ENCODE measurements at regions not wholly inside any gene's neighbourhood (a gene's known extent, or its start where the extent isn't known, plus 50 kb on each side); places are given as distances from the start of the nearest gene placed in this dataset.

DNA sequence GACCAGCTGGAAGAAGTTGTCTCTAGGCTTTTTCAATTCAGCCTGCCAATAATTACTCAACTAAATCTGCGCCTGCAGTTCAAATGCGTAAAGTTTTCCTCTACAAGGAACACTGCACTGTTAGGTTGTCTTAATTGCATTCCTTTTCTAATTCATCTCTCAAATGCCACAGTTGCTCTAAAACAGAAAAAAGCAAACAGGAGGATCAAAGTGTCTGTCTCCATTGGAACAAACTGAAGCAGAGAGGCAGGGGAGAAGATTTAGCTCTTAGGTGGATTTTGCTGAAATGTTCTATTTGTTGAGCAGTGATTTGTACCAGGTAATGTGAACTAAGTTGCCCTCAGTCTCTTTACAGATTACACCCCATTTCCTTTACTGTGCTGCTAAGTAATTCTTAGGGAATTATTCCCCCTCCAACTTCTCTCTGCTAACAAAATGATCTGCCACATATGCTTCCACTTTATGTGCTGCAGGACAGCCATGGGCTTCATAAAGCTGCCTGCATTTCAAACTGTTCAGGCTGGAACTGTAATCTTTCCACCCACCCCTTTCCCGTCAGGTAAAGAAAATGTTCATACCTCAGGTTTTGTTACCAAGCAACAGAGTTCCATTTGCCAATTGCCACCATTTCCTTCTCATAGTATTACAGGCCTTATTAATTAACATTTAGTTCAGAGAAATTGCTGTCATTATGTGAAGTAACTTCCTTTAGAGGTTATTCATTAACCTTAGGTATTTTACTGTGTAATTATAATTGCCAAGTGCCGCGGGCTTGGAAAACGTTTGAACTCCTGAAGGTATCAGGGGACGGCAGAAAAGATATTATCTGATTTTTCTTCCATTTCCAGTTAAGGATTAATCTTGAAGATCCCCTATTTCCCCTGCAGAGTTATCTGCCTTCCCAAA is 149.3 kb downstream of the SPRY1 start:
- no peak for DNase-seq

DNA sequence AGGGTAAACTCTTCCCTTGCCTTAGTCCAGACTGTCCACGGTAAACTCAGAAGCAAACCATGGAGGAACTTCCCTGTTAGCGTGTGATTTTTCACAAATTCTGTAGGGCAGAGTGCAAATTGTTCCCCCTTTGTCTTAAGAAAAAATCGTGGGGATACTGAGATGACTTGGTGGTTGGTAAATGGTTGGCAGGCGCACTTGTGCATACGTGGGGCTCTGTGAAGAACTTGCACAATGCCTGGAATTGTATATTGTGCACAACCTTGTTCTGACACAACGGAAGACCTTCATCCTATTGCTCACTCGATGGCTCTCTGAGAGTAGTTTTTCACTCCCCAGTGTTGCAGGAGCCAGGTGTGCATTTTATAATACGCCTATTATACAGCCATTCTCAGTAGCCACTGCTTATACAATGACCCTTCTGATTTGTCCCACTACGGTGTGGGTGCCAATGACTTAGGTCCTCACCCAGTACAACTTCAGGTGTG is 150.0 kb downstream of the SPRY1 start:
- no peak for DNase-seq

DNA sequence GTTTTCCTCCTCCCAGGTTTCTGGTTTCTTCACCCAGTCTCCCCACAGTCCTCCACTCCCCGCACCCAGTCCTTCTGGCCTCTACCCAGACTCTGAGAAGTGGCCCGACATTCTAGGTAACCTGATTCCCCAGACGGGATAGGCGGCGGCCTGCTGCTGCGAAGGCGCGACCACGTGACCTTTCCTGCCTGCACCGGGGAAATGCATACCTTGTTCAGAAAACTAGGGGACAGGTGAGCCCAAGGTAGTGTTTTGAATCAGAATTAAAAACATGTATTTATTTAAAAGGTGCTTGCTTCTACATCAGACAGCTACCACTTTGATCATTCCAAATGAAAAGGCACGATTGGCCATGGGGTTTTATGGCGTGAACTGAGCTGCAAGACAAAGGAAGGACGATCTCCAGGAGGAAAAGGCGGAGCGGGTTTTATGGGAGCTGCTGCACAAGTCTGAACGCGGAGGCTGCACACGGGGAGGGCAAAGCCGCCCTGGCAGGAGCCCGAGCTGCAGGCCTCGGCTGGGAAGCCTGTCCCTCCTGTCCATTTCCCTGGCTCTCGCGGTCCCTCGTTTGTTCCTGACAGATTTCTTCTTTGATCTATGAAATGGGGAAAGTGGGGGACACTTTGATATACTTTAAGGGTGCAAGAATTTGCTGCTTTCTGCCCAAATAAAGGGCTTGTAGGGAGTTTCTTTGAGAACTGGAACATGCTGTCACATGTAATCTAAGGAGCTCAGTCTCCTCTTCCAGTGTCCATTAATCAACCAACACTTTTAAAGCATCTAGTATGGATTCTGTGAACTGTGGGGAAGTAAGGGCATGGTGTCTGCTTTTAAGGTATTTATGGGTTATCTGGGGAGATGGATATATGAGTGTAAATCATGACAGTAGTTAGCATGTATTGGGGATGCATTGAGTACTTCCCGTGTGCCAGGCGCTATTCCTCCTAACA is 150.9 kb downstream of the SPRY1 start:
- no peak for DNase-seq

- DNase-seq: no peak
Measured at GRCh38 chr4:123553279-123553678, 156.7 kb downstream of the SPRY1 start.

GRCh38 chr4:123553733-123554637 is 157.4 kb downstream of the SPRY1 start:
- DNase-seq: no peak

DNA sequence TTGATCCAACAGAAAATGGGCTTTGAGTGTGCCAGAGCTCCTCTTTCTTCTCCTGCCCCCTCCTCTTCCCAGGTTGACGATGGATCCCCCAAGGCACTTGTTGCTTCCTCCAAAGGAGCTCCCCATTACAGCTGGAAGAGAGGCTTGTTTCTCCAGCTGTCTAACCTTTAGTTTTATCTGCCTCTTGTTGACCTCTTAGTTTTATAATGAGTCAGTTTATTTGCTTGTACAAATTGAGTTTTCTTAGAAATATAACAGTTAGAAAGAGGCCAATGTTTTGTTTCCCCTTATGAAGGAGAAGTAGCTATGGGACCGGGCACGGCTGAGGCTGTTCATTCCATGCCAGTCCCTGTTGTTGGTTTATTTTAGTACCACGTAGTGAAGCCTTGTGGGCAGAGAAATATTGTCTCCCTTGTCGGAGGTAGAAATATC is 158.2 kb downstream of the SPRY1 start:
- DNase-seq: no peak

- no peak for DNase-seq
Measured at GRCh38 chr4:123555233-123555806, 158.7 kb downstream of the SPRY1 start.

GRCh38 chr4:123555807-123556273 is 159.2 kb downstream of the SPRY1 start:
- DNase-seq: no peak

DNA sequence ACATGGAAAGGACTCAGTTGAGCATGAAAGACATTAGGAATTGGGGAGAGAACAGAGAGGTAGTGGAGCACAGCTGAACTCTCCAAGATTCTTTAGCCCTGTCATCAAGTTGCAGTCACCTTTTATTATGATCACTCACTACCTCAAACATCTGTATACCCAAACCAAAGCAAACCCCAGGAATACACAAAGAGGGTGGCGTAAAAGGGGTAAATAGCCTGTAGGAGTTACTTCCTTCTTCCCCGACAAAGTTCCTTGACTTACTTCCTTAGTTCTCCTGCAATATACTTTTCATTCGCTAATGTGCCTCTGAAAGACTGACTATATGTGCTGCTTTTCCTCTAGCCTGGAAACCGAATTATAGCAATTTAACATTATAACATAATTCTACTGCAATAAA is 159.9 kb downstream of the SPRY1 start:
- DNase-seq: no peak

DNA sequence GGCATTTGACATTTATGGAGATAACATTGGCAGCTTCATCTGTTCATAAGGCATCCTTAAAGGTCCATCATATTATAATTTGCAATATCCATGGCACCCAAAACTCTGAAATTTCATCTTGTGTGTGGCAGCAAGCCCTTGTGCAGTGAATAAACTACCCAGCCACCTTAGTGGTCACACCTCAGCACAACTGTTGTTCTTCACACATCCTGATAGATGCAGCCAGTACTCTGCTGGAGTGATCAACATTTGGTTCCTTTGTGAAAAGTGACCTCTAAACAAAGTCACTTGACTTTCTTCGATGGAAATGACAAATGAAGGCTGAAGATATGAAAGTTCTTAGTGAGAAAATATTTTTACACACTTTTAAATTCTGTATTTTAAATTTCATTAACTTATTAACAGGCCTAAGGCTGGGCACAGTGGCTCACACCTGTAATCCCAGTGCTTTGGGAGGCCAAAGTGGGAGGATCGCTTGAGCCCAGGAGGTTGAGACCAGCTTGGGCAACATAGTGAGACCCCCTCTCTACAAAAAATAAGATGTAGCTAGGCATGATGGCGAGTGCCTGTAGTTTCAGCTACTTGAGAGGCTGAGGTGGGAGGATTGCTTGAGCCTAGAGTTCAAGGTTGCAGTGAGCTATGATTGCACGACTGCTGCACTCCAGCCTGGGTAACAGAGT is 161.4 kb downstream of the SPRY1 start:
- DNase-seq: no peak

DNA sequence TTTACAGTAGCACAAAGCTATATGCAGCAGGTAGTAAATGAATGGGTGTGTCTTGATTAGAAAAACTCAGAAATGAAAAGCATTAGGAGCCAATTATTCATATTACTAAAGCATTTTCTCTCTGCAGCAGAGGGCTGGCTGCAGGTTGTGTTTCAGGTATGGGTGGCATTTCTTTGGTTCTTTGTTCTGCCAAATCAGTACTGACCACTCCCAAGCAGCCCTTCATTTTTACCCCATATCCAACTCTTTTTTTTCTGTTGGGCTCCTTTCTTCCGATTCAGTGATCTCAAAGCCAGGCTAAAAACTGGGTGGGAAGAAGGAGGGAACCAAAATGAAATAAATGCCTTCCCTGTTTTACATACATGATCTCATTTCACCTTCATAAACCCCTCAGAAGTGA is 162.3 kb downstream of the SPRY1 start:
- DNase-seq: no peak

DNA sequence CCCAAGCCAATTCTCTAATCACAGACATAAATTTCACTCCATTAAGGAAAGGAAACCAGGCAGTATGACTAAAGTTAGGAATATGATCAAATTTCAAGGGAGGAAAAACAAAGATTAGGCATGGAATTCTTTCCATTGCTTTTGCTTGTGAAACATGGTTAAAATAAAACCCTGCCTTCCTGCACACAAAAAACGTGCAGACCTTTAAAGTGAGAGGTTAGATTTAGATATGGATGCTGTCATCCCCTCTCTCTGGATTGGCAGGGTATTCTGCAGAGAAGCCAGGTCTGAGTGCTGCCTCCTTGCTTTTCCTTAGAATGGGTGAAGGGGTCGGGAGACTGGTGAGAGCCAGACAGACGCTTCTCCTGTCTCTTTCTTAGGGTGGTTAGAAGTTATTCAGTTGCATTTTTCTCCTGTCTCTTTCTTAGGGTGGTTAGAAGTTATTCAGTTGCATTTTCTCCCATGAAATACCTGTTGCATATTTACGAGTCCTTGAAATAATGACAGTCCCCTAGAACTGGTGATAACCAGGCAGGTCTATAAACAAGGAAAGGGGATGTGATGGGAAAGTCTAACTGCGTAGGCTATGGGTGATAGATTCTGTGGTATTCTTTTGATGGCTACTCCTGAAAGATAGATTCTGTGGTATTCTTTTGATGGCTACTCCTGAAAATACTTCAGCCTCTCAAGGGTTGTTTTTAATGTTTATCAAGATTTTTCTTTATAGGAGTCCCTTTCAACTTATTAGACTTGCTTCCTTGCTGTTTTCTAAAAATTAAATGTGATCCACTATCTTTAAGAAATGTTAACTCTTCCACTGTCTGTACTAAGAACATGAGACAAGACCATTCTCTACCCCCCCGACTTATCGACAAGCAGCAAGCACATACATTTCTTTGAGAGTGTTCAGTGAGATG is 163.6 kb downstream of the SPRY1 start:
- peak; percentile 21 for DNase-seq

GRCh38 chr4:123561525-123561924 is 164.9 kb downstream of the SPRY1 start:
- no peak for DNase-seq

DNA sequence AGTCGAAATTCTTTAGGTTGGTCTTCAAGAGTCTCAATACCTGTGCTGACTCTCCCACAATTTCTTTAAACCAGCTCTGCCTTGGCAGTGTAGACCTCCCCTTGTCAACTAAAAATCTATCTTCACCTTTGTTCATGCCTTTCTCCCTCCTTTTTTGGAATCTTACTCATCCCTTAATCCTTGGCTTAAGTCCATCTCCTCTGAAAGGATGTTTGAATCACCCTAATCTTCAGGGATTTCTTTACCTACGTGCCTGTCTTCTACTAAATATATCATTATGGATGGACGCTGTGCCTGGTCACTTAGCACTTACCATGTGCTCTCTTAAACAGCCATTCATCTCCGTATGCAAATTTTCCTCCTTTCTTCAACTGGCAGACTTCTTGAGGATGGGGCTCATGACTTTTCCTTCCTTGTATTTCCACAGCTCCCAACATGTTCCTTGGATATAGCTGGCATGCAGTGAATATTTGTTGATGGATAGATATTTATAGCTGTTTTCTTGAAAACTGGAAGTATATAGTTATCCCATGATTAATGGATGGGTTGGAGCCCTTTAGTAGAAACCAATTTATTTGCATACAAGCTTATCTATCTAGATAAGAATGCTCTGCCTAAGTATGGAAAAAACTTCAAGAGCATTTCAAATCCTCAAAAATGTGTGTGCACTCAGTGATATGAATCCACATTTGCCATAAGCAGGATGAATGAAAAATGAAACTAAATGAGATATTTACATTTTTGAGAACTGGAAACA is 166.6 kb downstream of the SPRY1 start:
- DNase-seq: peak; percentile 23

DNA sequence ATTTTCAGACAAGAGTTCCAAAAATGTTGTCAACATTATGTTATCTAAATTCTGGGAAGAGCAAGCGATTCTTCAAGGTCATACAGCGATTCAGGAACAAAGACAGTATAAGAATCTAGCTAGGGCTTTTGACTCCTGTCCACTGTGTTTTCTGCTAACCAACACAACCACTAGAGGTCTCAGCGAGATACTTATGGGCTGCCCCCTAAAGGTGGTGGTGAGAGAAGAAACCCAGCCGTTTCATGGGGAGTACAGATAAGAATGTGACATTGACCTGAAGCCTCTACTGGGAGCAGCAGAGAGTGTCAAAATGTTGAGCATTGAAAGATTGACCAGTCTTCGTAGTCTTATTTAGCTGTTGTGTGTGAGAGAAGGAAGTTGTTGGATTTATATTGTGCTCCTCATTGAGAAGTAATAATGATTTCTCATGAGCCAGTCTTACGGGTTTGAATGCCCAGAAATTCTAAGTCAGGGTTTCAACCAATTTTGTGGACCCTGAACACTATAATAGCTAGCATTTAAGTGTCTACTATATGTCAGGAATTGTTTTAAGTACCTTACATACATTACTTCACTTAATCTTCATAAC is 168.3 kb downstream of the SPRY1 start:
- DNase-seq: peak; percentile 56

DNA sequence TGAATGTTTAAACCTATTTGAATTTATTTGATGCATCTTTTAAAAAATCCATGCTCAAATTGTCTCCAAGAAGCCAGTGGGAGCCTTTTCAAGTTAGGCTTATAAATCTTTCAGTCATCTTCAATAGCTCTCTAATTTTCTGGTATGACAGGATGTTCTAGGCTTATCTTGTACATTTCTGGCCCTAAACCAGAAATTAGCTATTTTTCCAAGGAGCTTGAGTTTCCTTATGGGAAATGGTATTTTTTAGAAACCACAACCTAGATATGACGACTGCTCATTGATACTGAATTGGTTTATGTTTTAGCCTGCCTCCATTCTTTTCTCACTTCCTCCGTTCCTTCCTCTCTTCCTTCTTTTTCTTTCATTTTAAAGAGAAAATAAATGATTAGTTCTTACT is 172.3 kb downstream of the SPRY1 start:
- no peak for DNase-seq

GRCh38 chr4:123569541-123569940 is 172.9 kb downstream of the SPRY1 start:
- no peak for DNase-seq

GRCh38 chr4:123573866-123574508 is 177.4 kb downstream of the SPRY1 start:
- DNase-seq: no peak
